Heart left ventricle (tissue), 16 donors: ENCODE measurements at regions not wholly inside any gene's neighbourhood (a gene's known extent, or its start where the extent isn't known, plus 50 kb on each side); places are given as distances from the start of the nearest gene placed in this dataset.

Source experiments
- ATAC-seq, 4 donors: fragments of 200-7000 bp; cut with Tn5 transposase; one replicate each; pipeline ENCODE4 v1.9.1; 2020 to 2022; ENCODE audit warnings: moderate library complexity in 4 of 4, mild to moderate bottlenecking in 3 of 4, moderate number of reproducible peaks in 1 of 4
- DNase-seq, 5 donors: peaks; one replicate each; pipeline ENCODE4 v3.0.0-alpha.2; 2020
- H3K27ac ChIP-seq, 12 donors: fragments of 200-600 bp; sonication (generic) in 4 of 12; one replicate each; pipeline versions ENCODE4 v1.5.0 to v1.8.0; 2016 to 2022; ENCODE audit warnings: mild to moderate bottlenecking in 2 of 12
- H3K27me3 ChIP-seq, 9 donors: fragments of 200-600 bp; sonication (generic) in 2 of 9; one replicate each; pipeline versions ENCODE4 v1.5.1 to v1.8.0; 2016 to 2022; ENCODE audit warnings: mild to moderate bottlenecking in 3 of 9
- H3K36me3 ChIP-seq, 9 donors: fragments of 200-600 bp; sonication (generic) in 2 of 9; one replicate each; pipeline versions ENCODE4 v1.5.0 to v1.8.0; 2018 to 2022; ENCODE audit warnings: mild to moderate bottlenecking in 2 of 9
- H3K4me1 ChIP-seq, 12 donors: fragments of 200-600 bp; sonication (generic) in 4 of 12; one replicate each; pipeline versions ENCODE4 v1.5.0 to v1.8.0; 2016 to 2022; ENCODE audit warnings: mild to moderate bottlenecking in 3 of 12
- H3K4me3 ChIP-seq, 12 donors: fragments of 200-600 bp; sonication (generic) in 4 of 12; one replicate each; pipeline versions ENCODE4 v1.5.0 to v1.8.0; 2017 to 2022; ENCODE audit warnings: mild to moderate bottlenecking in 9 of 12, moderate library complexity in 4 of 12
- H3K9me3 ChIP-seq, 12 donors: fragments of 200-600 bp; sonication (generic) in 4 of 12; one replicate each; pipeline versions ENCODE4 v1.5.0 to v1.8.0; 2016 to 2022; ENCODE audit warnings: mild to moderate bottlenecking in 1 of 12
- CTCF ChIP-seq, 12 donors: fragments of 200-600 bp; sonication (generic) in 4 of 12; IDR thresholded peaks; one replicate each; pipeline versions ENCODE4 v1.5.0 to v1.8.0; 2018 to 2022; ENCODE audit warnings: antibody characterized with exemption in 12 of 12, mild to moderate bottlenecking in 5 of 12
- POLR2A ChIP-seq, 2 donors: fragments of 450-650 bp; IDR thresholded peaks; one replicate each; pipeline ENCODE4 v1.6.1; 2017; ENCODE audit warnings: antibody characterized with exemption in 2 of 2, mild to moderate bottlenecking in 2 of 2, moderate library complexity in 2 of 2
- WGBS, 4 donors: extraction: QIAGEN DNeasy Blood & Tissue Kit in 2 of 4; methylation state at CpG; one replicate each; pipeline versions ENCODE4 v1.1.5 to v1.1.7; 2013 to 2018; 5-methylcytosine and 5-hydroxymethylcytosine counted together
- intact Hi-C, 10 donors: fragments of 100-400 bp; cut with DNase I; formaldehyde crosslinking; loops; one replicate each; pipeline versions ENCODE4 v1.11.1 to v1.14.2; 2022
- donor health status: ischemic (EF 13 %, LVEDD 7.1; RV severe dilation, severe dysfunction).
- donor health status: healthy with polysubstance abuse.
- donor health status: DM: no; HTN: yes; CAD: no.
- donor health status: DM: no; HTN: no; CAD: no.
- donor health status: ischemic (EF 25% LVEDD 6.9; RV normal size, moderate dysfunction).
- donor health status: ischemic (EF 25% LVEDD 5.7; RV mildly dilated, moderate dysfunction).
- donor health status: healthy.
- donor health status: DM: yes; HTN: yes; CAD: no.
- donor health status: ischemic (EF 35%, LVEDD 5.7; RV mildly dilated, moderate dysfunction).
- donor health status: nonischemic (EF 11% LVEDD 7.7; RV severe dilation, severe dysfunction).
- donor health status: DM: yes; HTN: yes; CAD: no.
- donor health status: PGD.
- donor health status: ischemic (EF 29% LVEDD 5.4; RV normal size, mild dysfunction).
- donor health status: nonischemic (EF 23%, LVEDD 6.1; RV moderate dilation, normal function).

- DNase-seq (no peak), ATAC-seq (no peak)
- Histone ChIP-seq H3K4me1 (no peaks in the 10 kb centered on the region), H3K4me3 (no peak overlapping the region), H3K9me3 (peaks cover 0 to 5% (median 0%) of the 10 kb centered on the region in 12 donors), H3K27ac (no peak overlapping the region), H3K27me3 (no peaks in the 10 kb centered on the region), H3K36me3 (no peaks in the 10 kb centered on the region)
- TF ChIP-seq POLR2A (IDR thresholded peaks at IDR 0.05) (no peak), CTCF (IDR thresholded peaks at IDR 0.05) (no peak)
- intact Hi-C loops = no loop called here
Measured at GRCh38 chr12:114592946-114593345, 91.0 kb downstream of the TBX3 start.

- DNase-seq = no peak
- H3K4me3 ChIP-seq = no peak overlapping the region
- no peak overlapping the region for H3K27ac ChIP-seq
- no peak for TF ChIP-seq POLR2A (IDR thresholded peaks at IDR 0.05)
- no peak for TF ChIP-seq CTCF (IDR thresholded peaks at IDR 0.05)
- no peak for ATAC-seq
- H3K27me3 ChIP-seq = peaks cover 0 to 3% (median 0%) of the 10 kb centered on the region in 9 donors
- H3K4me1 ChIP-seq = no peaks in the 10 kb centered on the region
- no peaks in the 10 kb centered on the region for H3K36me3 ChIP-seq
- peaks cover 0 to 5% (median 0%) of the 10 kb centered on the region in 12 donors for H3K9me3 ChIP-seq
- 70 to 78% (median 76%) methylated on average over 7 of the region's 7 CpGs for WGBS, 4 donors
- intact Hi-C loops = no loop called here
Measured at GRCh38 chr12:114588061-114588460, 95.9 kb downstream of the TBX3 start.

GRCh38 chr12:114580306-114580705 lies 103.7 kb downstream of the TBX3 start:
- Histone ChIP-seq H3K27ac (no peak overlapping the region), H3K4me3 (no peak overlapping the region), H3K9me3 (no peaks in the 10 kb centered on the region), H3K27me3 (peaks cover 0 to 29% (median 0%) of the 10 kb centered on the region in 9 donors), H3K36me3 (no peaks in the 10 kb centered on the region), H3K4me1 (no peaks in the 10 kb centered on the region)
- intact Hi-C loops = no loop called here
- 75 to 89% (median 80%) methylated on average over 2 of the region's 2 CpGs for WGBS, 4 donors
- DNase-seq = no peak
- no peak for ATAC-seq
- TF ChIP-seq CTCF (IDR thresholded peaks at IDR 0.05) (no peak), POLR2A (IDR thresholded peaks at IDR 0.05) (no peak)

- no peak for ATAC-seq
- TF ChIP-seq POLR2A (IDR thresholded peaks at IDR 0.05) = no peak
- no peak for TF ChIP-seq CTCF (IDR thresholded peaks at IDR 0.05)
- 68 to 88% (median 87%) methylated on average over 1 of the region's 1 CpG for WGBS, 4 donors
- no peak overlapping the region for H3K27ac ChIP-seq
- no peaks in the 10 kb centered on the region for H3K36me3 ChIP-seq
- no peaks in the 10 kb centered on the region for H3K9me3 ChIP-seq
- intact Hi-C loops = no loop called here
- DNase-seq = no peak
- no peaks in the 10 kb centered on the region for H3K4me1 ChIP-seq
- no peak overlapping the region for H3K4me3 ChIP-seq
- peaks cover 0 to 29% (median 0%) of the 10 kb centered on the region in 9 donors for H3K27me3 ChIP-seq
Measured at GRCh38 chr12:114579389-114579788, 104.6 kb downstream of the TBX3 start.
